ENCODE measurements at regions not wholly inside any gene's neighbourhood (a gene's known extent, or its start where the extent isn't known, plus 50 kb on each side); places are given as distances from the start of the nearest gene placed in this dataset.

DNA sequence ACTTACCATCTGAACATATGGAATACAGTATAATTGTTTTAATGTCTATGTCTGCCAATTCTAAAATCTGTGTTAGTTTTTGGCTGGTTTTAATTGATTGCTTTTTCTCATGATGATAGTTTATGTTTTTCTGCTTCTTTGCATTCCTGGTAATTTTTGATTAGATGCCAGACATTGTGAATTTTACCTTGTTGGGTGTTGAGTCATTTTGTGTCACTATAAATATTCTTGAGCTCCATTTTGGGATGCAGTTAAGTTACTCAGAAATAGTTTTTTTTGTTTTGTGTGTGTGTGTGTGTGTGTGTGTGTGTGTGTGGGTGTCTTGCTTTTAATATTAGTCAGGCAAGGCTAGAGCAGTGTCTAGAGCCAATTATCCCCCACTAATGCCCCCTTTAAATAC is 818.8 kb upstream of the NR2F2 start:
- TF ChIP-seq, protein P1, sequence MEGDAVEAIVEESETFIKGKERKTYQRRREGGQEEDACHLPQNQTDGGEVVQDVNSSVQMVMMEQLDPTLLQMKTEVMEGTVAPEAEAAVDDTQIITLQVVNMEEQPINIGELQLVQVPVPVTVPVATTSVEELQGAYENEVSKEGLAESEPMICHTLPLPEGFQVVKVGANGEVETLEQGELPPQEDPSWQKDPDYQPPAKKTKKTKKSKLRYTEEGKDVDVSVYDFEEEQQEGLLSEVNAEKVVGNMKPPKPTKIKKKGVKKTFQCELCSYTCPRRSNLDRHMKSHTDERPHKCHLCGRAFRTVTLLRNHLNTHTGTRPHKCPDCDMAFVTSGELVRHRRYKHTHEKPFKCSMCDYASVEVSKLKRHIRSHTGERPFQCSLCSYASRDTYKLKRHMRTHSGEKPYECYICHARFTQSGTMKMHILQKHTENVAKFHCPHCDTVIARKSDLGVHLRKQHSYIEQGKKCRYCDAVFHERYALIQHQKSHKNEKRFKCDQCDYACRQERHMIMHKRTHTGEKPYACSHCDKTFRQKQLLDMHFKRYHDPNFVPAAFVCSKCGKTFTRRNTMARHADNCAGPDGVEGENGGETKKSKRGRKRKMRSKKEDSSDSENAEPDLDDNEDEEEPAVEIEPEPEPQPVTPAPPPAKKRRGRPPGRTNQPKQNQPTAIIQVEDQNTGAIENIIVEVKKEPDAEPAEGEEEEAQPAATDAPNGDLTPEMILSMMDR (IDR thresholded peaks at IDR 0.05): no peak
- TF ChIP-seq POLR2AphosphoS5 (IDR thresholded peaks at IDR 0.05) (no peak), POLR2A (IDR thresholded peaks at IDR 0.05) (no peak)
- DNase-seq (ENCODE audit: low spot score): no peak
- Histone ChIP-seq H3K27me3 (replicated peaks; ENCODE audit: insufficient read depth) (no peaks in the 10 kb centered on the region), H3K4me1 (replicated peaks) (no peaks in the 10 kb centered on the region), H3K36me3 (no peaks in the 10 kb centered on the region), H3K9me3 (no peaks in the 10 kb centered on the region), H3K27ac (no peak overlapping the region), H3K4me3 (no peak overlapping the region)
- intact Hi-C loops (cut with DNase I): no loop called here

DNA sequence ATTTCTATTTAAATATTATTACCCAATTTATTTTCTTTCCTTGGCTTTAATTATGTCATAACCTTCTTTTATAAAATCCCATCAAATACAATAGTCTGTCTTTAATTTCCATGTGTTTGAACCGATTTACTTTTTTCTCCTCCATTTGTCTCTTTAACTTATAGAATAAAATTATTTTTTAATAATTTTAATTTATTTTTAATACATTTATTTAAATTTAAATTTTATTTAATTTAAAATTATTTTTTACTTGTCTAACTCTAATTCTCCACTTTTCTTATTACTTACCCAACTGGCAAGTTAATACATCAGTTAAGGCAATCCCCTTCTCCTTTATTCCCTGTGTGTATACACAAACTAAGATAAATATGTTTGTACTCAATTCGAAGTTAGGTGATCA is 817.6 kb upstream of the NR2F2 start:
- intact Hi-C loops (cut with DNase I): no loop called here

DNA sequence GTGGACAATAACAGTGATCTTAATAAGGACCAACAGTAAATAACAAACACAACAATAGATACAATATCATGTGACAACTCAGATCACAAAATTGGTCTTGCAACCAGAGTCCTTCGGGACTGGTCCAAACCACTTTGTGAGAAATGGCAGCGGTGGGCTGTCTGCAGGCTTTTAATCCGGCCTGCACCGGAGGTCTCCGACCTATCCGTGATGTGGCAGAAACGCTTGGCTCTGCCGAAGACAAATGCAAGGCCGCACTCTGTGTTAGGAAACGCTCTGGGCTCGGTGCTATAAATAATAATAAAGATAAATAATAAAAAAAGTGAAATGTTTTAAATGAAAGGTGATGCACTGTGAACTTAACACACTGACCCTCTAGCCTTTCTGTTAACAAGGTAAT is 810.6 kb upstream of the NR2F2 start:
- H3K4me1 ChIP-seq (replicated peaks): no peaks in the 10 kb centered on the region
- no peak overlapping the region for H3K4me3 ChIP-seq
- no peak for DNase-seq (ENCODE audit: low spot score)
- H3K9me3 ChIP-seq: no peaks in the 10 kb centered on the region
- WGBS: 93% methylated on average over 11 of the region's 11 CpGs
- H3K27me3 ChIP-seq (replicated peaks; ENCODE audit: insufficient read depth): no peaks in the 10 kb centered on the region
- H3K36me3 ChIP-seq: no peaks in the 10 kb centered on the region
- intact Hi-C loops (cut with DNase I): no loop called here
- no peak overlapping the region for H3K27ac ChIP-seq
- TF ChIP-seq POLR2A (IDR thresholded peaks at IDR 0.05): no peak
- TF ChIP-seq, protein P1 (IDR thresholded peaks at IDR 0.05): no peak
- TF ChIP-seq POLR2AphosphoS5 (IDR thresholded peaks at IDR 0.05): no peak

More for the DNA sequence above, 817.6 kb upstream of the NR2F2 start:
- no peak for DNase-seq (ENCODE audit: low spot score)
- H3K4me1 ChIP-seq (replicated peaks): no peaks in the 10 kb centered on the region
- H3K36me3 ChIP-seq: no peaks in the 10 kb centered on the region
- H3K4me3 ChIP-seq: no peak overlapping the region
- 91% methylated on average over 2 of the region's 2 CpGs for WGBS
- no peak overlapping the region for H3K27ac ChIP-seq
- no peaks in the 10 kb centered on the region for H3K27me3 ChIP-seq (replicated peaks; ENCODE audit: insufficient read depth)
- no peaks in the 10 kb centered on the region for H3K9me3 ChIP-seq
- no peak for TF ChIP-seq POLR2A (IDR thresholded peaks at IDR 0.05)
- TF ChIP-seq, protein P1 (IDR thresholded peaks at IDR 0.05): no peak
- no peak for TF ChIP-seq POLR2AphosphoS5 (IDR thresholded peaks at IDR 0.05)

DNA sequence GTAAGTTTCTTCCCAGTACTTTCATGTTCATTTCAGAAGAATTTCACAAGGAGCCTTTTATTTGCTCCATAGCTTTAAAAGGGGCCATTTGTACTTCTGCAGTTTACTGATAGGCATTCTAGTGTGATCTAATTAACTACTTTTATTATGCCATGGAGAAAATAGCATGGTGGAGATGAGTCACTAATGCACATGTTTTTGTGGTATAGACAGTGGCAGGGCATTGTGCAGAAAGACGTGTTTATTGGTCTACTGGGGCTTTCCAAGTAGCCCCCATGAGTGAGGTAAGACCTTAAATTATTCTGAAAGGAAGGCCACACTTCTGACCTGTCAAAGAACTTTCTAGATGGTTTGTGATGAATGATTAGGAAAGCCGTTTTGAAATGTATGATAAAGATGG is 810.0 kb upstream of the NR2F2 start:
- Histone ChIP-seq H3K36me3 (no peaks in the 10 kb centered on the region), H3K4me1 (replicated peaks) (no peaks in the 10 kb centered on the region), H3K27me3 (replicated peaks; ENCODE audit: insufficient read depth) (no peaks in the 10 kb centered on the region), H3K27ac (no peak overlapping the region), H3K4me3 (no peak overlapping the region), H3K9me3 (no peaks in the 10 kb centered on the region)
- TF ChIP-seq, protein P1 (IDR thresholded peaks at IDR 0.05): no peak
- TF ChIP-seq POLR2A (IDR thresholded peaks at IDR 0.05) (no peak), POLR2AphosphoS5 (IDR thresholded peaks at IDR 0.05) (no peak)
- WGBS: 39% methylated on average over 2 of the region's 2 CpGs
- intact Hi-C loops (cut with DNase I): no loop called here
- no peak for DNase-seq (ENCODE audit: low spot score)

DNA sequence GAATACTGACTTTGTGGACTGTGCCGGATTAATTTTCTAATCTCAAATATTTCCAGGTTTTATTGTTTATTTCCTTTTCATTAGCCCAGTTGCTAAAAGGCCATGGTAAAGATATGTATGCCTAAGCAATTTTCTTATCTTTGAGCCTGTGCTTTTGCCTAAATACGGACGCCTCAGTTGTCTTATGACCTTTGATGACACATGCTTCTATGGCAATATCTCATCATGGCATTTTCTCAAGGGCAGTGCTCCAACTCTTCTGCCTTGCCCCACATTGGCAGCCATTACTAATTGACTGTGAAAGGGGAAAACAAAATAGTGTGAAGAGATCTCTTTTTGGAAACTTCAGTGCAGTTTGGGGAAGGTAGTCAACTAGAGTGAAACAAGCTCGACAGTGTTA is 809.6 kb upstream of the NR2F2 start:
- intact Hi-C loops (cut with DNase I): no loop called here
- 84% methylated on average over 4 of the region's 4 CpGs for WGBS

More for the DNA sequence above, 809.6 kb upstream of the NR2F2 start:
- DNase-seq (ENCODE audit: low spot score): no peak
- H3K27me3 ChIP-seq (replicated peaks; ENCODE audit: insufficient read depth): no peaks in the 10 kb centered on the region
- no peak overlapping the region for H3K4me3 ChIP-seq
- no peaks in the 10 kb centered on the region for H3K36me3 ChIP-seq
- H3K9me3 ChIP-seq: no peaks in the 10 kb centered on the region
- no peak for TF ChIP-seq POLR2A (IDR thresholded peaks at IDR 0.05)
- TF ChIP-seq, protein P1 (IDR thresholded peaks at IDR 0.05): no peak
- TF ChIP-seq POLR2AphosphoS5 (IDR thresholded peaks at IDR 0.05): no peak
- no peaks in the 10 kb centered on the region for H3K4me1 ChIP-seq (replicated peaks)
- no peak overlapping the region for H3K27ac ChIP-seq
